HG03469 (cell line): ENCODE measurements at regions not wholly inside any gene's neighbourhood (a gene's known extent, or its start where the extent isn't known, plus 50 kb on each side); places are given as distances from the start of the nearest gene placed in this dataset.

ENCODE experiments used
- ATAC-seq: cut with Tn5 transposase; IDR thresholded peaks from one replicate; pipeline ENCODE4 v1.9.1; 2021; ENCODE audit warnings: mild to moderate bottlenecking, moderate library complexity, moderate number of reproducible peaks; ENCODE audit not compliant: unreplicated experiment

DNA sequence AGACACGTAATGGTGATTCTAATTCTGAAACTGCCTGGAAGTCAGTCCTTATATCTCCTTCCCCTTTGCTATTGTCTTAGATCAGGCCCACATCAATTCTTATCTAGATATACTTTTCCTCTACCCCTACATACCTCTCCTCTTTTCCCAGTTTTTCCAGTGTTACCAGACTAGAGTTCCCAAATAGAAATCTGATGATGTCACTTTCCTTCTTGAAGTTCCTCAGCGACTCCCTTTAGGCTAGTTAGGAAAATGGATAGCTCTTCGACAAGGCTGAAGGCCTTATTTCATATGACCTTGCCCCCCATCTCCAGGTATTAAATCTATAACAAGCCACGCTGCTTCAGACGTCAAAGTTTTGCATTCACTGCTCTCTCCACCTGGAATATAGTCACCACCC is 201.1 kb upstream of the ATP2B1 start:
- ATAC-seq = no peak

DNA sequence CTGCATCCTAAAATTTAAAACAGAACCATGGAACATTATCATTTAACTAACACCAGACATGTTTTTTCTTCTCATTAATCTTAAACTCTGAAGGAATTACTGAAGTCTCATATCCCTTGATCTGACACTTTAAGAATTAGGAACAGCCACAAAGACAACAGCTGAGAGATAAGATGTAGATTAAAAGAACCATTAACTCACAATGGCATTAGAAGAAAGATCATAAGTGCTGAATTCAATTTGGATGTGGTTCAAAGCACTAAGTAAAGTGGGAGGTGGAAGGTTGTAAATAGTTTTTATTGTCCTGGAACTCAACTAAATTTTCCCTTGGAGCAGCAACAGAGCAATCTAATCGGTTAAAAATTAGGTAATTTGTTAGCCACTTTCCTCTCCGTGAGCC is 199.0 kb upstream of the ATP2B1 start:
- ATAC-seq = no peak

DNA sequence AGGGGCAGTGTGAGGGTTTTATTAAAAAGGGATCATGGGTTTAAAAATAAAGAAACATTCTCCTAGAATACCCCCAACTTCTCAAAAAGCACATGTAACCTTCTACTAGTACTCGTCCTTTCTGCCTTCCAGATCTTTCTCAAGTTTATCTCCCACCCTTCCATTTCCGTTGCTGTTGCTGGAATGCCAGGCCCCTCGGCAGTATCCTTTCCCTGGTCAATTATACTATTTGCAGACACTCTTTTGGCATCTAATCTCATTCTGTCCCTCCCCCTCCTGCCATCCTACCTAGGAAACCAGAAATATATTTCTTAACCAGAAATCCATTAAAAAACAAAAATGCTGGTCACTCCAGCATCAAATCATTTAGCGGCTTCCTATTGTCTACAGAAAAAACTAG is 198.2 kb upstream of the ATP2B1 start:
- ATAC-seq = no peak

DNA sequence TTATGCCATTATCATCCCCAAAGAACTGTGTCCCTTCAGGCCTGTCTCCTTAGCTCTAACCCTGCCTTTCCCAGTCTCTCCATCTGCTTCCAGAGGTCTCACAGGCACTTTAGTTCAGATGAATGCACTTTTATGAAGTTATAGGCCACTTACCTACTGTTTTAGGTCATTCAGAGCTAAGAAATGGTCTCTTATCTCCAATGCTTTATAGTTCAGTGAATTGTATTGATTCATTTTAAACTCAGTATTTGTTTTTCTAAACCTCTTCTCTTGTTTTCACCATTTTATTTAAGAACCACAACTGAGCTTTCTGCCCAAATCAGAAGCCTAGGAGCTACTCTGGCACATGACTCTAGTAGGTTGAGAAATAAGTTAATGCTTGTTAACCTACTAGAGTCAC is 197.5 kb upstream of the ATP2B1 start:
- ATAC-seq = no peak

DNA sequence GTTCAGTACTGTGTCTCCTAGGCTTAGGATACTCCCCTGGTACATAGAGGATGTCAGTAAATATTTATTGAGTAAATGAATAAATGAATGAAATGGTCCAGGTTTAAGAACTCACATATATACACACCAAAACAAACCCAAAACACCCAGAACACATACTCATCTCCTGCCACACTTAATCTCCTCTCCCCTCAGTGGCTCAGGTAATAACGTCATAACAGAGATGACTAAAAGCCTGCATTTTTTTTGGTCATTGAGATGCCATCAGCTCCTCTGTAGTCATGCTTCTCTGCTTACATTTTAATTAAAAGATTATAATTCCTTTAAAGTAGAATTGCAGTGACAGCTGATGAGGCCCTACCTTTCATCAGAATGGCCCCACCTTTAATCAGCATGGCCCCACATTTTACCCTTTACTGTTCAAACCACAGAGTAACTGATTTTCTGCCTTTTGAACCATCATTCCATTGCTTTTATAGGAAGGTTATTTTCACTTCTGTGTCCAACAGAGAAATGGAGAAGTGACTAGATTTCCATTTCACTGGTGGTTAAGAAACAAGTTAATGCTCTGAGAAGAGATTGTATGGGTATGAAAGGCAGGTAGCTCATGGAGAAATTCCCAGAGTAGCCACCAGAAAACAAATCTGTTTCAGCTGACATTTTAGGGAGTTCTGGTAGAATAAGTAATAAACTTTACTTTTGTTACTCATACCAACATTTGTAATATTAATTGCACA is 193.4 kb upstream of the ATP2B1 start:
- ATAC-seq = no peak

DNA sequence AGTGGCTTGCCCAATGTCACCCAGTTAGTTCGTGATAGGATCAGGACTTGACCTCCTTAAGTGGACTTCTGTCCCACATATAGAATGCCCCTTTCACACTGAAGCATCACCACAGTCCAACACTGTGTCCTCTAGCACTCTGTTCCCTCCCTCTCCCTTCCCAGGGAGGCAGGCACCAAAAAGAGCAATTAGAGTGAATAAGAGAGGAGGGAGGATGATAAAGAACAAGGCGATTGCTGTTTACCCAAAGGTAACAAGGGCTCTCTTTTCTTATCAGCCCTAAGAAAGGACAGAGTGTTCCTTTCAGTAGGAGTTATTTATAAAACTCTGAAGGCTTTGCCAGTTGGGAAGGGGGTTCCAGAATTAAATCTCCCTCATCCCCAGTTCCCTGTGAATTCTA is 192.7 kb upstream of the ATP2B1 start:
- ATAC-seq = no peak

DNA sequence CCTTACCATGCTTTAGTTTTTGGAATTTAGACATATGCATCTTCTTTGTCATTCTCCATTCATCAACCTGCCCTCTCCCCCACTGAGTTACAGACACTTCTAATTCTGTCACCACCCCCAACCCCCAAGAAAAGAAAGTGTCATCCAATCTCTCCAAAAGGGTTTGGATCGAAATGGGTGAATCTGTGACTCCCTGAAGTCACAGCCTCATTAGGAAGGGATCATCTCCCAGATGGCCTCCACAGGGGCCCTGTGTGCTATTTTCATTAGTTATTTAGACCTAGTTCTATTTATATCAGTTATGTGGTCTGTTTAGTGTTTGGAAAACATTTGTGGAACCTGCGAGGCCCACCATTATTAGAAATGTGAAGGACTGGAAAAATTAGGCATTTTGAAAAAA is 191.0 kb upstream of the ATP2B1 start:
- ATAC-seq = no peak

DNA sequence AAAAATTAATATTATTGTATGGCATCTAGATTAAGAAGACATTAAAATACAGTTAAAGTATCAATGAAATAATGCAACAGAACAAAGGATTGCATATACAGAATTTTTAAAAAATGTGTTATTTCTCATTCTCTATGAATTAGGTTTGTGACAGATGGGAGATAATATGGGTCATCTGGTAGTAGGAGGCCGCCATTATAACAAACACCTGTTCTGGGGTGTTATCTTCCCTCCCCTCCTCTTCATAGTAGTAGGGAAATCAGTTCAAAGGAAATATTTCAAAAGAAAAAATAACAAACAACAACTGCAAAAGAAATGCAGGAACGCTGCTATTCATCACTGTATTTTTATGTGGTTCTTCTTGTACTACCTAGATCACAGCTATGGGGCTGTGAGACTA is 187.0 kb upstream of the ATP2B1 start:
- no peak for ATAC-seq

DNA sequence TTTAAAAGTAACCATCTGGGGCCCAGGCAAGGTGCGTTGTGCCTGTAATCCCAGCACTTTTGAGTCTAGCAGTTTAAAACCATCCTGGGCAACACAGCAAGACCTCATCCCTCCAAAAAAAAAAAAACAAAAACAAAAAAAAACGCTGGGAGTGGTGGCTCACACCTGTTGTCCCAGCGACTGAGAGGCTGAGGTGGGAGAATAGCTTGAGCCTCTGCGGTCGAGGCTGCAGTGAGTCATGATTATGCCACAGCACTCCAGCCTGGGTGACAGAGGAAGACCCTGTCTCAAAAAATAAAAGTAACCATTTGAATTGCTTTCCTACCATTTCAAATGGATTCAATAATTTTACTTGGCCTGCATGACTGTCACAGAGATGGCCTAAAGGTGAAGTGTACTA is 186.5 kb upstream of the ATP2B1 start:
- ATAC-seq = no peak

DNA sequence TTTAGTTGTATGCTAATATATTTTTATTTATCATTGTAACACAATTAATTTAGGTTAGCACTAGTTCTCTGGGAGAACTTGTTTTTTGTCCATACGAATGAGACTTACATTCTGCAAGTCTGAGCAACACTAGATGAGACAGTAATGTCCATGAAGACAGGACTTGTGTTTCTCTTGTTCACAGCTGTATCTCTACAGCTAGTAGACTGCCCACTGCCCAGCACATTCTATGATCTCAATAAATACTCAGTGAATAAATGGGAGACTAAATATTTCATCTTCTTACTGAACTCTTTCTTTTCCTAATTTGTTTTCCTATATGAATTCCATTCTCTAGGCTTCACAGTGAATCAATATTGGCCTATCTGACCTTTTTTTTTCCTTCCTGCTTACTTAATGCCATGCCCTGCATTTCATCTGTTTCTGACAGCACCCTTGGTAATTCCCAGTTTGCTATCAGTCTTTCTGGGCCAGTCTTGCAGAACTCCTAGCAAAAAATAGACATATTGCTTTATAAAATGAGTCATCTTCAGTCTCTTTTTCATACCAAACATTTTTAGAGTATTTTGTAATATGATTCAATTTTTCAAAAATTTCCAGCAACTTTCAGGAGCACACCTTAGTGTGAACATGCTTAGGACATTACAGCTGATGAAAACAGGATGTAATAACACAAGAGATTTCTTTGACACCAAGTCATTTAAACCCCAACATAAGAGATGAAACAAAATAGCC is 185.5 kb upstream of the ATP2B1 start:
- ATAC-seq = no peak

DNA sequence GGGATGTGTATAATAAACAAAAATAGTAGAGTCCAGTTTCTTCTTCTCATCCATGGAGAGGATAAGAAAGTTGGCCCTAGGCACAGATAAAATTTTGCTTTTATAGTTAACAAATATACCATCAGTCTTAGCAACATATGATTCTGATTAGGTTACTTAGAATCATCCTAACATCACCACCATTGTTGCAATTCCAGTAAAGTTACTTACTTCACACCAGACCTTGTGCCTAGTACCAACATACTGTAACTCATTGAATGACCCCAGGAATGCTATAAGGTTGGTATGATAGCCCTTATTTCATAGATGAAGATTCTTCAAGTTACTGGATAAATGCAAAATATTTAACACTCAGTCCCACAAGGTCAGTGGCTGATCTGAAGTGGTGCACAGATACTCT is 183.8 kb upstream of the ATP2B1 start:
- no peak for ATAC-seq

DNA sequence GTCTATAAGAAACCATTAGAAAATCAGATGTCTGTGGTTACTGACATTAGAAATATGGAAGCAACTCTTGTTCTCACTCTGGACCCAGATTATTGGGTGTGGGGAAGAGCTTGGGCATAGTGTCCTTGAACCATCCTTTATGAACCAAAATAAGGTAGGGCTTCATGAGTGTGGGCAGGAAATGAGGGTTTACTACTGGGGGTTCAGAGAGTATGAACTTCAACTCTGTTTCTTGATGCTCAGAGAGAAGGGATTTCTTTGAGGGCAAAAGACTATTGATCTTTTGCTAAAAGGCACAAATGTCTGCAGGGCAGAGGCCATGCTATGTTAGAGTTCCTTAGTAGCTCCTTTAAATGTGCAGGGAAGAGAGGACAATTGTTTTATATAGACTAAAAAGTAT is 183.3 kb upstream of the ATP2B1 start:
- no peak for ATAC-seq

DNA sequence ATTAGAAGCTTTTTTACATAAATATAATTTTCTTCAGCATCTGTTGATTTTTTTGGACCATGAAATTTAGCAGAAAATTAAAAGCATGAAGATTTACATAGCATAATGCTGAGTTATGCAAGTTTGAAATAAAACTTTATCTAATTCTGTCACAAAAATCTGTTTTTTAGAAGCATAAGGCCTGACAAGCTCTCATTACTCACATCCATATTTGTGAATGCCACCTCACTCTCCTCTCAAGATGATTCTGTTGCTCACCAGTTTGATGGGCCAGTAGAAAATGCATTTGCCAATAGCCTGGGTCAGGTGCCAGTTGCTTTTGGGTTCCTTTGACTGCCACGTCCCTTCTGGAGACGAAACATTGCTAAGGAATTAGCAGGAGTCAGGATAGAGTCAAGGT is 181.5 kb upstream of the ATP2B1 start:
- no peak for ATAC-seq

DNA sequence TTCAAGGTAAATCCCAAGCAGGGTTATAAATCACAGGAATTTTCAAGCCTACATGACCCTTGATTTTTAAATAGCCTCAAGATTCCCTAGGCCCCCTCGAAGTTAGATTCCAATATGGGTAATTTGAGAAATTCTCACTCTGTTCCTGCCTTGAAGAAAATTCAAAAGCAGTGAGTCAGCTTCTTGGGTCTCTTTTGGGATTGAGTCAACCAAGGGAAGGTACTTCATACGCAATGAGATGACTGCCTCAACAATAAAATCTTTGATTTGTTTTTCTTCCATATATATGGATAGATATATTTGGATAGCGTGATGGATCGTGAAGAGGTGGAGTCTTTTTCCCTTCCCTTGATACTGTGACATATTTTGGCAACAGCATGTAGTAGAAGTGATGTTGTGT is 180.4 kb upstream of the ATP2B1 start:
- no peak for ATAC-seq

DNA sequence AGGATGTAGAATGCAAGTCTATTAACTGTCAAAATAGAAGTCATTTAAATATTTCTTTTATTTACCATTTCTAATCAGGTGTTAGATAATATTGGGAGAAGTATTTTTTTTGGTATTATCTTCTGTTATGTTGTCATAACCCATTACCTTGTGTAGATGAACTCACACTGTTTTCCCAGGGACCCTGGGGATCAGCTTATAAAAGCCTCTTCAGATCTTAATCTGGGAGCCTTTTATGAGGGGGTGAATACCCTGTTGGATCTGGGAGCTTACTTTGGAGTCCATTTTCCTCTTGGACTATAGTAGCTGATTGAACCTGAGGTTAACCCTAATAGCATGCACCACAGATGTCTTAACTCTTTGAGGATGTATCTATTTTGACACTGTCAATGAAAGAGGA is 176.3 kb upstream of the ATP2B1 start:
- ATAC-seq = no peak

DNA sequence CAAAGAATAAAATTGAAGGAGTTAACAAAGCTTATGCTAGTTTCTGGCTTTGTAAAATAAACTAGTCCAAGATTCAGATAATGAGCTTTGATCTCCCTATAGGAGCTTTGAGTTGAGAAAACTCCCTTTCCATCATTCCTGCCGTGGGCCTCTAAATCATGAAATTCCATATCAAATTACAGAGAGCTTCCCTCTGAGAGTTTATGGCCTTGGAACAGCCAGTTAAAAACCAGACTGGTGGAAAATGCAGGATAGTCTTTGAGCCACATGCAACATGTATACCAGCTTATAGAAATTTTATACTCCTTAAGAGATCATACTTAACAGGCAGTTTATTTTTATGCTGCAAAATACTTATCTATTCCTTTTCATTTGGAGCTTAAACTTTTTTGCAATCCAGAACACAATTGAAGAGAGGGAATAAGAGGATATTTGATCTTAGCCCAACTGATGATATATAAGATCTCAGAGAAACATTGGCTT is 175.8 kb upstream of the ATP2B1 start:
- no peak for ATAC-seq

DNA sequence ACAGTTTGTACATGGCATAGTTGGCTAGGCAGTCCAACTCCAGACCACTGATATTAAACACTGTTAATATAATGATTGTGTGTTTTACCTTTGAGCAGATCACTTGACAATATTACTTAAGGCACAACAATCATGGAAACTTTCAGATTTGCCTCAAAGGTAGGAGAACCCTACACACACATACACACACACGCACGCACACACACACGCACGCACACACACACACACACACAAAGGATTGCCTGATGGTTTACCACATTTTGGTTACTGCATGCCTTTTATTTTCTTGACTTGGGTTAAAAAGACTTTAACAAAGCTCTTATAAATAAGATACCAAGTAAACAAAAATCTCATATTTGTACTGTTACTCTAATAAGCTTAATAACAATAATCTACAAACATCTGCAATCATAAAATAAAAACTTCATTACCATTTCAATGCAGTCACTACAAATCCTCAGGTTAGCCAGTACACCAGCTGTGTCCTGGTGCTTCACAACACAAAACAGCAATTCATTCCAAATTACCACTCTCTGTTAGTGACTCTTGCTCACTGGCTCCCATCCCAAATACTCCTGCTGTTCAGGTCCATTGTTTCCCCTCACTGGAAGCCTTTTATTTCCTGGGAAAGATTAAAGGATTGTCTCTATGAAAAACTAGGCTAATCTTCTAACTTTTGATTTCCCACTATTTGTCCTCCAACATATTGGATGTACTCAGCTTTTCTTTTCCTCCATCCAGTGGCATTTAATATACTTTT is 175.2 kb upstream of the ATP2B1 start:
- no peak for ATAC-seq

DNA sequence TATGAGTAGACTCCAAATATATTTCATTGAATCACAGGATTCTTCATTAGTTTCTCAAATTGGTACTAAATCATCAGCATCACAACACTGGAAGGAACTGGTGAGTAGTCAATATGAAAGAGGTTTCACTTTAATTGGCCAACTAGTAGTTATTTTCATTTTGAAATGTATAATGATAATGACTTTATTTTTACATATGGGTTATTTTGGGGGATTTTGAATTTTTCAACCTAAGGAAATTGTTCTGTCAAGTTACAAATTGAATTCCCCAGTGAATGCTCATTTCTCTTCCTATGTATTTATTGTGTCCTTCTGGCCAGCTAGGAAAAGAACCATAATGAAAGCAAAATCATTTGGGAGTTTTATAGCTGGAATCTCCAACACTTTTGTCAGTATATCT is 174.2 kb upstream of the ATP2B1 start:
- no peak for ATAC-seq

DNA sequence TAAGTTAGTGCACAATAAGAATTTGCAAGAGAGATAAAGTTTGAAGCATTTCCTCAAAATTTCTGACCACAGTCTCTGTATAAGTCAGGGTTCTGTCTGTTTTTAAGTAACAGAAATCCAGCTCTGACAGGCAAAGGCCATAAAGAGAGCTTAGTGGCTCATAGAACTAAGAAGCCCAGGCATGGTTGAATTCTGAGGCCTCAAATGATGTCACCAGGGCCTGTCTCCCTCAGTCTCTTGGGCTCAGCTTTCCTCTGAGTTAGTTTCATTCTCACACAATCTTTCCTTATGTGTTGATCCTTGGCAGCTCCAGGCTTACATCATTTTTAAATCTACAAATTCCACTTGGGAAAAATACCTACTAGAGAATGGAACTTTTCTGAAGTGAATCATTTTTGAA is 173.4 kb upstream of the ATP2B1 start:
- ATAC-seq = peak; percentile 28

DNA sequence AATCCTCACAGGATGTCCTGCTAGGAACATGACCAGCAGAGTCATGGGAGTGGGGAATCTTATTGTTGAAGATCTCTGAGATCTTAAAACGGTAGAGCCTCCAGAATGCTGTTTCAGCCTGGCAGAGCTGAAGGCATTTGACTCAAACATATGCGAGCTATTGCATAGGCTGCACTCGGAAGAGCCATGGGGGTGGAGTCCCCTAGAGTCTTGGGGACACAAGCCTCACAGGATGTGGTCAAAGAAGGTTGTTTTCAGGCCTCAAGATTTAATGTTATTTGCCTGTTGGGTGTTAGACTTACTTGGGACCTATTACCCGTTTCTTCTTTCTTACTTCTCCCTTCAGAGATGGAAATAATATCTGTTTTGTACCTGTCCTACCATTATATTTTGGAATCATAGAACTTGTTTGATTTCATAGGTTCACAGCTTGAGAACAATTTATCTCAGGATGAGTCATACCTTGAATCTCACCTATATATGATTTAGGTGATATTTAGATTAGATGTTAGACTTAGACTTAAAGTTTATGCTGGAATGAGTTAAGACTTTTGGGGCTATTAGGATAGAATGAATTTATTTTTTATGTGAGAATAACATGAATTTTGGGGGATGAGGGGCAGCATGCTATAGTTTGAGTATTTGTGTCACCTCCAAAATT is 172.2 kb upstream of the ATP2B1 start:
- peak; percentile 85 for ATAC-seq

DNA sequence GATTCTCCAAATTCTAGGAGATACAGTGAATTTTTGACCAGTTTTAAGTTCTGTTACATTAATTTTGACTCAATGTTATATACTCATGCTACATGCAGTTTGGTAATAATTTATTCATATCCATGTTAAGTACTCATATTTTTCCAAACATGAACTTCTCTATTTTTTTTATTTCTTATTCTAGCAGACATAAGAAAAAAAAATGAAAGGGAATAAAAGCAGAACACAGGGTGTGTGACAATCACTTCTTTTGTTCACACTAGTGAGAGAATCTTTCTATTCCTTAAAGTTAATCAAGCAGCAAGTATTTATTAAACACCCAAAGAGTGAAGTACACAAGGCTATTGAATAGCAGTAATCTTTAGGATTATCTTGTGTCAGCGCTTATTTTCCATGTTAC is 171.1 kb upstream of the ATP2B1 start:
- ATAC-seq = no peak
